GM12878 (cell line): ENCODE measurements at regions not wholly inside any gene's neighbourhood (a gene's known extent, or its start where the extent isn't known, plus 50 kb on each side); places are given as distances from the start of the nearest gene placed in this dataset.

Experiments
- CHD2 ChIP-seq: IDR thresholded peaks from 2 replicates; pipeline ENCODE4 v1.6.1; 2011; ENCODE audit warnings: low read depth, low read length, improper control_type of control experiment, borderline replicate concordance
- CTCF ChIP-seq, 3 experiments: IDR thresholded peaks in 2 of 3; conservative IDR thresholded peaks in 1 of 3; 2 replicates each; pipeline ENCODE4 v1.5.1; 2011; ENCODE audit warnings: low read depth in 3 of 3, low read length in 3 of 3, mild to moderate bottlenecking in 3 of 3, control low read depth in 2 of 3, moderate library complexity in 2 of 3, inconsistent platforms in 1 of 3, mixed read lengths in 1 of 3; ENCODE audit not compliant: control insufficient read depth in 2 of 3, insufficient read depth in 1 of 3; ENCODE audit errors: extremely low read depth in 1 of 3
- ETV6 ChIP-seq, 2 experiments: fragments of 450-650 bp in 1 of 2; IDR thresholded peaks in 1 of 2; conservative IDR thresholded peaks in 1 of 2; 2 replicates each; pipeline ENCODE4 v1.6.1; 2014; ENCODE audit warnings: antibody characterized with exemption in 1 of 2, borderline replicate concordance in 1 of 2, low read depth in 1 of 2, mild to moderate bottlenecking in 1 of 2, moderate library complexity in 1 of 2
- EZH2 ChIP-seq: IDR thresholded peaks from 2 replicates; pipeline ENCODE4 v1.6.1; 2012; ENCODE audit warnings: low read depth, mild to moderate bottlenecking, control low read depth, inconsistent platforms, low read length, borderline replicate concordance; ENCODE audit not compliant: control insufficient read depth
- PAX5 ChIP-seq: IDR thresholded peaks from 2 replicates; pipeline ENCODE4 v1.6.1; 2011; ENCODE audit warnings: low read depth, low read length, borderline replicate concordance
- PML ChIP-seq: IDR thresholded peaks from 2 replicates; pipeline ENCODE4 v1.6.1; 2012; ENCODE audit warnings: low read length, inconsistent platforms
- POLR2A ChIP-seq: IDR thresholded peaks from 2 replicates; pipeline ENCODE4 v1.6.1; 2011; ENCODE audit warnings: low read depth, mild to moderate bottlenecking, low read length
- POLR2AphosphoS5 ChIP-seq: IDR thresholded peaks from 2 replicates; pipeline ENCODE4 v1.6.1; 2011; ENCODE audit warnings: mild to moderate bottlenecking, low read length, inconsistent platforms
- SP1 ChIP-seq: IDR thresholded peaks from one replicate; pipeline ENCODE4 v1.6.1; 2011; ENCODE audit warnings: low read depth, low read length
- YY1 ChIP-seq: IDR thresholded peaks from 2 replicates; pipeline ENCODE4 v1.6.1; 2011; ENCODE audit warnings: low read depth, mild to moderate bottlenecking, low read length
- ZNF274 ChIP-seq: IDR thresholded peaks from one replicate; pipeline ENCODE4 v1.8.0; 2011; ENCODE audit not compliant: insufficient read length, insufficient read depth

- TF ChIP-seq CTCF (IDR thresholded peaks at IDR 0.05 in 2 of 3, conservative IDR thresholded peaks at IDR 0.05 in 1 of 3; ENCODE audit: control insufficient read depth in 2 of 3, extremely low read depth in 1 of 3, insufficient read depth in 1 of 3, low read depth in 3 of 3, low read length in 3 of 3) (no peak), EZH2 (no peak), YY1 (no peak), CHD2 (no peak), ETV6 (conservative IDR thresholded peaks at IDR 0.05 in 1 of 2, IDR thresholded peaks at IDR 0.05 in 1 of 2; ENCODE audit: borderline replicate concordance in 1 of 2, low read depth in 1 of 2) (no peak), PAX5 (no peak), SP1 (no peak), POLR2AphosphoS5 (no peak), PML (no peak), POLR2A (no peak), ZNF274 (no peak)
Measured at GRCh38 chr21:28789523-28789922, 203.2 kb downstream of the LTN1 start.
